HG03159 (cell line): ENCODE measurements at regions not wholly inside any gene's neighbourhood (a gene's known extent, or its start where the extent isn't known, plus 50 kb on each side); places are given as distances from the start of the nearest gene placed in this dataset.

Experiments used
- ATAC-seq: cut with Tn5 transposase; IDR thresholded peaks from one replicate; pipeline ENCODE4 v1.9.1; 2021; ENCODE audit warnings: mild to moderate bottlenecking, moderate library complexity; ENCODE audit not compliant: unreplicated experiment

- ATAC-seq, result no peak
Observed at GRCh38 chr1:201681375-201681774, 142.4 kb downstream of the NAV1 start.

- ATAC-seq, result no peak
Observed at GRCh38 chr1:201682964-201683363, 144.0 kb downstream of the NAV1 start.

DNA sequence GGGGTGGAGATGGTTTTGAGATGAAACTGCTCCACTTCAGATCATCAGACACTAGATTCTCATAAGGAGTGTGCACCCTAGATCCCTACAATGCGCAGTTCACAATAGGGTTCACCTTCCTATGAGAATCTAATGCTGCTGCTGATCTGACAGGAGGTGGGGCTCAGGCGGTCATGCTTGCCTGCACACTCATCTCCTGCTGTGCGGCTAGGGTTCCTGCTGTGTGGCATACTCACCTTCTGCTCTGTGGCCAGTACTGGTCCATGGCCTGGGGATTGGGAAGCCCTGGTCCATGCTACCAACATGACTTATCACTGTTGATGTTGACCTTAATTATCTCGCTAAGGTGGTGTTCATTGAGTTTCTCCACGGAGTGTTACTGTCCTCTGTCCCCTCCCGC is 144.5 kb downstream of the NAV1 start:
- ATAC-seq, result no peak

DNA sequence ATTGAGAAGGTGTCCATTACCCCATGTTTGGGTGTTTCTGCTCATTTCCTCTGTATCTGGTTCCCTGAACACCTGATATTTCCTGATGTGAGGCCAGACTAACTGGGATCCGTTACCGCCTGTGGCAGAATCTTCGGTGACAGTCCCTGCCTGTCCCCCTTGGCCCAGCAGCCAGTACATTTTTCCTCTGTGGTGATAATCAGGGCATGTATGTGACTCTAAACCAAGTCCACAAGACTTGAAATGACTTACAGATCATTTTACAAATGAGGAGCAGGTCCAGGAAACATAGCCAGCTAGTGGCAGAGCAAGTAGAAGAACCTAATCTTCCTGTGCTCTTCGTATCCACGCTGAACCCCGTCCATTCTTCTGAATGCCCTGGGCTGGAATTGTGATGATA is 143.5 kb upstream of the IPO9 start:
- no peak for ATAC-seq

- ATAC-seq, result no peak
Observed at GRCh38 chr1:201686714-201687455, 142.1 kb upstream of the IPO9 start.

DNA sequence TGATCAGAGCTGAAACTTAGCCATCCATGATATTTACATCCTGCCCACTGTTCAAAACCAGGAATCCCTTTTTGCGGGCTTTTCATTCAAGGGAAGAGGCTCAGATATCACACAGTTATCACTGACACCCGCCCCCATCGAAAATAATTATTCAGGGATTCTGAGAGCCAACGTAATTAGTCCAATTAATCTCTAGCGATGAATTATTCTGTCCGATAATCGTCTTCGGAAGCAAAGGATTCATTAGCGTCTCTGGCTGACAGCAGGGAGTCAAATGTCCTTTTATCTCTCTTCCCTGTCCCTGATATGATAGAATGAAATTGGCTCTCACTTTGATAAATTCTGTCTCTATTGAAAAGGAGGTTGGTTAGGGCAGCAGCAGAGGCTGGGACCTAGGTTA is 140.4 kb upstream of the IPO9 start:
- ATAC-seq, result no peak

GRCh38 chr1:201689647-201690046 is 139.3 kb upstream of the IPO9 start:
- ATAC-seq, result no peak

DNA sequence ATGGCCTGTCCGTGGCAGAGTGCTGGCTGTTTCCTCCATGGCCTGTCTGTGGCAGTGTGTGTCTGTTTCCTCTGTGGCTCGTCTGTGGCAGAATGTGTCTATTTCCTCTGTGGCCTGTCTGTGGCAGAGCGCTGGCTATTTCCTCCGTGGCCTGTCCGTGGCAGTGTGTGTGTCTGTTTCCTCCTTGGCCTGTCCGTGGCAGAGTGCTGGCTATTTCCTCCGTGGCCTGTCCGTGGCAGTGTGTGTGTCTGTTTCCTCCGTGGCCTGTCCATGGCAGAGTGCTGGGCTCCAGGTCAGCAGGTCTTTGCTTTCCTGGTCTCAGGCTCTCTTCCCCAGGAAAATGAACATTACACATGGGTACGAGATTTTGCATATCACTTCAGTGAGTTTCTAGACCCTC is 138.4 kb upstream of the IPO9 start:
- ATAC-seq, result no peak

GRCh38 chr1:201691716-201692554 is 137.0 kb upstream of the IPO9 start:
- no peak for ATAC-seq

DNA sequence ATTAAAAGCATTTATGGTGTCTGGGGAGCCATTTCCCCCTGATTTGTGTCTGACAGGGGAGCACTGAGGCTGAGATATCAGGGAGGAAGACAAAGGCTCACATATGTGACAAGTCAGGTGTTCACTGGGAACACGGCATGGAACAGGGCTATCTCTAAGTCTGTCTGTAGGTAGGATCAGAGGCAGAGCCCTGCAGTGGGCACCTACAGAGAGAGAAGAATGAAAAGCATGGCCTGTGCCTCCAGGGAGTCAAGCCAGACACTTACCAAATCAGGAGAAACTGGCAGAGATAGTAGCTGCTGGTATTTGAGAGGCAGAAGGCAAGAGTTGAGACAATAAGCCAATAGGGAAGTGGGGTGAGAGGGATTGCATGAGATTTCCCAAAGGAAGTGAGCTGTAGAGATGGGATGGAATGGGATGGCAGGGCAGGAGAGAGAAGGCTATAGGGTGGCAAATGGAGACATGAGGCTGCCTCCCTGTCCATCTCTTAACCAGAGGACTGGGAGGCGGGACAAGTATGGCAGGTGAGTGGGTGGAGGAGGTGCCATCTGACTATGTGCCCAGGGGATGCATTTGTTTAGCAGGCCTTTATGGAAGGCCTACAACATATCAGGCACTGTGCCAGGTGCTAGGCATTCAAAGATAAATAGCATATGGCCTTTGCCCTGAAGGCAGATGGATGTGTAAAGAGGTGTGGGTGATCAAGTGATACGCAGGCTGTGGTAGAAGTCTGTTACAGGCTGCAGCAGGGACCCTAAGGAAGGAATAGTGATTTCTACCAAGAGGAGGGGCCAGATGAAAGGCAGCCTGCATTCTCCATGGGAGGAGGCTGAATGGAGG is 136.2 kb upstream of the IPO9 start:
- no peak for ATAC-seq

GRCh38 chr1:201693890-201694607 is 134.9 kb upstream of the IPO9 start:
- ATAC-seq, result no peak

DNA sequence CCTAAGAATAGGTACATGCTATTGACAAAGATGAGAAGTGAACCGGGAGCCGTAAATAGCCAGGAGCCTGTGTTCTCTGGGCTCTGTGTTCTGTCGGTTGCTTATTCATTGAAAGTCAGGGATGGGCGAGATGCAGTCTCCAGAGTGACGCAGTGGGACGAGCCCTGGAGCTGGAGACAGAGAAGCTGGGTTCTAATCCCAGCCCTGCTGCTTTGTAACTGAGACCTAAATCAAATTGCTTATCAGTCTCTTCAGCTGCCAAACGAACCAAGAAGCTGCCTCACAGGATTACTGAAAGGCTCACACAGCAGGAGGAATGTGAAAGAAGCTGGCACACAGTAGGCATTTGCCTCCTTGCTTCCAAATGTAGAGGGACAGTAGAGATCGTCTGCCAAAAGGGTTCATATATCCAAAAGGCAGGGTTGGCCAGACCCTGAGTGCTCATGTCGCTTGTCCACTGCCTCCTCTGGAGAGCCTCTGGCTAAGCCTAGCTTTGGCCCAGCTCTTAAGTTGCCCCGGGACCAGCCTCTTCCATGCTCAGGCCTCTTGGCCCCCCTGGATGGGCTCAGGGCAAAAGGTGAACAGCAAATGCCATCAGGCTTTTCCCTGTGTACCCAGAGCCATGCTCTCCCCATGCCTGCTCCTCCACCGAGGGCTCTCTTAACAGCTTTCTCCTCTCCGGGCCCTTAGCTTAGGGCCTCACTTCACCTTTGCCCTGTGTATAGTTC is 134.2 kb upstream of the IPO9 start:
- no peak for ATAC-seq

DNA sequence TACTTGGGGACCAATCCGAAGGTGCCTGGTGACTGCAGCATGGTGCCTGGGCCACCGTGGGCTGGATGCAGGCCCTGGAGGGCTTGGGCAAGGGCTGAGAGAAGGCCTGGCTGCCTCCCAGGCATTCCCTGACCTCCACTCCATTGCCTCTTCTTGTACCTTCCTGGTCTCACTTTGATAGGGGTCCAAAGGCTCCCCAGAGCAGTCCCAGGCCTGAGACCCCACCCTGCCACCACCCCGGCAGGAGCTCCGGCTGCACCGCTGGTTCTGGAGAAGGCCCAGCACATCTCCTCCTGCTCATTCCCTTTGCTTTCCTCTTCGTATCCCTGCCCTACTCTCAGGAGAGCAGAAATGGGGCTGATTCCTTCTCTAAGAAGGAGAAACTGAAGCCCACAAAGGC is 133.3 kb upstream of the IPO9 start:
- no peak for ATAC-seq

DNA sequence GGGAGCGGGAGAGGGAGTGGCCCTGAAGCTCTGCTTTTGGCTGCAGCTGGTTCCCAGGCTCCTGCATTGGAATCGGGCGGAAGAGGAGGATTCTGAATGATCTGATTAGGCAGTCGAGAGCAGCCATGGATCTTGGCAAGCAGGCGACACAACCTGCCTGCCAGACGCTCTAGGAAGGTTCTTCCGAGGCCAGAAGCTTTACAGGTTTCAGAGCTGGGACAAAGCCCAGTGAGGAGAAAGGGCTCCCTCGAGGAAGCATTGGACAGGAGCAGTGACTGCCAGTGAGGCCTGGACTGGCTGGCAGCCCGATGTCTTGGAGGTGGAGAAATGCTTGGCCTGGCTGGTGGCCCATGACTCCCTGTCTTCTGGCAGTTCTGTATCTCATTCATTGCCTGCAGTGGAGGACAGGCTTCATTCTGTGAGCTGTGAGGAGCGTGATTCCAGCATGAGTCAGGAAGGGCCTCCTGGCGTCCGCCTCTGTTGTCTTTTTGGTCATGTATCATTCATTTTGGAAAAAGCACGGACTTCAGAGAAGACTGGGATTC is 132.7 kb upstream of the IPO9 start:
- no peak for ATAC-seq

- ATAC-seq, result no peak
Observed at GRCh38 chr1:201697174-201697573, 131.8 kb upstream of the IPO9 start.

- ATAC-seq, result no peak
Observed at GRCh38 chr1:201701831-201702230, 127.1 kb upstream of the IPO9 start.

- no peak for ATAC-seq
Observed at GRCh38 chr1:201702936-201703335, 126.0 kb upstream of the IPO9 start.

DNA sequence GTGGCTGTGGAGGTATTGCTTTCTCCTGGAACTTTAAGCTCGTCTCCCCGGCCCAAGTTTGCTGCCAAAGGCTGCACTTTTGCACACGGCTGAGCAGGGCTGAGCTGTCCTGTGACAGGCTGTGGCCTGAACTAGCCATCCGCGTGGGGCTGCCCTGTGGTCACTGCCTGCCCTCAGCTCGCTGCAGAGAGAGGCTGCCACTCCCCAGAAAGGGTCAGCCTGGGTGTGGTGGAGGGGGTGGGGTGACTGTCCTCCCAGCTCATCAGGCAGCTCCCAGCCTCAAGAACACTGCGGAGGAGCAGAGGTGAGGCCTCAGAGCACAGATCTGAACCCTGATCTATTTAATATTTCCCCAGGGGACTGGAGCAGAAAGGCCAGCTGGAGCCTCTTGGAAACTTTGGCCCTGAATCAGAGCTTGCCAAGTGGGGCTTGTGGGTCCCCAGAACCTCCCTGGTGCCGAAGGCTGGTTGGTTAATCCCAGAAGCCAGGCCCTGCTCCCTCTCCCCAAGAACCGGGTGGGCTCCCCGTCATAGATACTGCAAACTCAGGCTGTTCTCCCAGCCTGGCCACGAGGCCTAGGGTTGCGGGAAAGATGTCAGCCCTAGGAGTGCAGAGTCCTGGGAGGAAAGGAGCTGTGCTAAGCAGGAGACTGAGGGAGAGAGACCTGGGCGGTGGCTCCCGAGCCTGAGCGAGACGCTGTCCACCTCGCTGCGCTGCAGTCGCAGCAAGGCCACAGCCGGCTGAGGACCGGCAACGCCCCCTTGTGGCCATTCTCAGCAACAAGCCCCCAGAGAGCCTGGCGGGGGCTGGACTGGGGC is 125.1 kb upstream of the IPO9 start:
- no peak for ATAC-seq

- no peak for ATAC-seq
Observed at GRCh38 chr1:201704439-201704792, 124.5 kb upstream of the IPO9 start.
